GM19328 (cell line): ENCODE measurements at regions not wholly inside any gene's neighbourhood (a gene's known extent, or its start where the extent isn't known, plus 50 kb on each side); places are given as distances from the start of the nearest gene placed in this dataset.

Source experiments
- ATAC-seq: cut with Tn5 transposase; IDR thresholded peaks from one replicate; pipeline ENCODE4 v1.9.1; 2021; ENCODE audit warnings: mild to moderate bottlenecking, moderate library complexity; ENCODE audit not compliant: unreplicated experiment

GRCh38 chr5:125836256-125836655, 587.0 kb upstream of the GRAMD2B start:
- ATAC-seq = no peak

- ATAC-seq = no peak
Measured at GRCh38 chr5:125837866-125838265, 585.3 kb upstream of the GRAMD2B start.

GRCh38 chr5:125847561-125847960, 575.6 kb upstream of the GRAMD2B start:
- ATAC-seq = no peak

- no peak for ATAC-seq
Measured at GRCh38 chr5:125848751-125849150, 574.5 kb upstream of the GRAMD2B start.

GRCh38 chr5:125856949-125857348, 566.3 kb upstream of the GRAMD2B start:
- ATAC-seq = no peak

- no peak for ATAC-seq
Measured at GRCh38 chr5:125863579-125863978, 559.6 kb upstream of the GRAMD2B start.

- no peak for ATAC-seq
Measured at GRCh38 chr5:125865166-125865815, 557.9 kb upstream of the GRAMD2B start.

- ATAC-seq = no peak
Measured at GRCh38 chr5:125868036-125868435, 555.2 kb upstream of the GRAMD2B start.

- no peak for ATAC-seq
Measured at GRCh38 chr5:125870256-125870655, 553.0 kb upstream of the GRAMD2B start.

- no peak for ATAC-seq
Measured at GRCh38 chr5:125874057-125874456, 549.2 kb upstream of the GRAMD2B start.

- ATAC-seq = no peak
Measured at GRCh38 chr5:125874717-125875116, 548.5 kb upstream of the GRAMD2B start.

- ATAC-seq = no peak
Measured at GRCh38 chr5:125877248-125877647, 546.0 kb upstream of the GRAMD2B start.

- ATAC-seq = no peak
Measured at GRCh38 chr5:125882061-125882460, 541.1 kb upstream of the GRAMD2B start.

GRCh38 chr5:125883223-125883622, 540.0 kb upstream of the GRAMD2B start:
- no peak for ATAC-seq

GRCh38 chr5:125888358-125888757, 534.9 kb upstream of the GRAMD2B start:
- no peak for ATAC-seq

- no peak for ATAC-seq
Measured at GRCh38 chr5:125890511-125890931, 532.7 kb upstream of the GRAMD2B start.

- no peak for ATAC-seq
Measured at GRCh38 chr5:125891061-125891725, 532.0 kb upstream of the GRAMD2B start.

- ATAC-seq = no peak
Measured at GRCh38 chr5:125894383-125894782, 528.8 kb upstream of the GRAMD2B start.

- no peak for ATAC-seq
Measured at GRCh38 chr5:125896368-125896767, 526.8 kb upstream of the GRAMD2B start.

- no peak for ATAC-seq
Measured at GRCh38 chr5:125897089-125897488, 526.1 kb upstream of the GRAMD2B start.

GRCh38 chr5:125898851-125899405, 524.3 kb upstream of the GRAMD2B start:
- ATAC-seq = no peak

- no peak for ATAC-seq
Measured at GRCh38 chr5:125912028-125912427, 511.2 kb upstream of the GRAMD2B start.
